ENCODE measurements at regions not wholly inside any gene's neighbourhood (a gene's known extent, or its start where the extent isn't known, plus 50 kb on each side); places are given as distances from the start of the nearest gene placed in this dataset.
A peak's percentile ranks its signal among the peaks of the same experiment; 100 is the strongest.
"Not testable (repeated sequence)": the region's sequence is repeated elsewhere in the genome, so short reads cannot be mapped to it uniquely, and the experiment has no call there.

DNA sequence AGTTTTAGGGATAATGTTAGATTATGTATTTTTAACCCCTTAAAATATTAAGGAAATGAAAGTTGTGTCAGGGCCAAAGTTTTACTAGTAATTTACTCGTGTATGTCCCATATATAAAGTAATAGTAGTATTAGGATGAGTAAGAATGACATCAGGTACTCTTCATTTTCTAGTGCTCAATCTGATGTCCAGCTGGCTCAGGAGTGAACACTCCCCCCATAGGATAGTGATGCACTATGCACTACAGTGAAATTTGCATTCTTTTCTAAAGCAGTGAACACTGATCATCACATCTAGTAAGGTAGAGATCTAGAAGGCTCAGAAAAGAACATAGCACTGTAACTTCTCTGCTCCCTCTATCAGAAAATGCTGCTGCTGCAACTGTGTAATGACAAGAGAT, 409.7 kb downstream of the GLUD2 start:
- DNase-seq: no peak

DNA sequence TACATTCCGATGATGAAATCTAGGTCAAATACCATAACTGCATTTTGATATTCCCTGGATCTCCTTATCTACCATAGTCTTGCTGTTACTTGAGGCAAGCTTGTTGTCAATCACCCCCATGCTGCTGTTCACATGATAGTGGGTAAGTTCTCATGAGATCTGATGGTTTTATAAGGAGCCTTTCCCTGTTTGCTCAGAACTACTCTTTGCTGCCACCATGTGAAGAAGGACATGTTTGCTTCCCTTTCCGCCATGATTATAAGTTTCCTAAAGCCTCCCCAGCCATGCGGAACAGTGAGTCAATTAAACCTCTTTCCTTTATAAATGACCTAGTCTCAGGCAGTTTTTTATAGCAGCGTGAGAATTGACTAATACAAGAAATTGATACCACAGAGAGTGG, 432.0 kb downstream of the GLUD2 start:
- peak; percentile 3 for DNase-seq

DNA sequence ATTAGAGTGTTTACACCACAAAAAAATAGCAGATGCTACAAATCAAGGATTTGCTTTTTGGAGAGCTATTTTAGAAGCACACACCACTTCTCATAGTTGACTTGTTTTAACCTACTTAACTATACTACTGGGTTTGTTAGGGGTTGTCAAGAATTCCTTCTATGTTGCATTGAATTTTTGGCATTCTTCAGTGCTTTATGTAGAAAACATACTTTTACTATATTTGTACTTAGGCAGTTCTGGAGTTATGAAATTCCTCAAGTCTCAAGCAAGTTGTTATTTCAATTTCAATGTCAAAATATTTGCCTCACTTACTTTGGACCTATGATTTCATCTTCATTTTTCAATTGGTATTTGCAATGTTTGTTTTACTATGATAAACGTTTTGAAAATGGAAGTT, 449.6 kb downstream of the GLUD2 start:
- DNase-seq: peak; percentile 55

DNA sequence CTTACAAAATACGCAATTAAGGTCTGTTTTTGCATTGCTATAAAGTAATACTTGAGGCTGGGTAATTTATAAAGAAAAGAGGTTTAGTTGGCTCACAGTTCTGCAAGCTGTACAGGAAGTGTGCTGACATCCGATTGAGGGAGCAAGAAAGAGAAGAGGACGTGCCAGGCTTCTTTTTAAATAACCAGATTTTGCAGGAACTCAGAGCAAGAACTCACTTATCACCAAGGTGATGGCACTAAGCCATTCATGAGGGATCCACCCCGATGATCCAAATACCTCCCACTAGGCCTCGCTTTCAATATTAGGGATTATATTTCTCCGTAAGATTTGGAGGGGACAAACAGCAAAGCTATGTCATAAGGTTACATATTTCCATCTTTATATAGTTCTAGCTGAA, 456.7 kb downstream of the GLUD2 start:
- DNase-seq: no peak

DNA sequence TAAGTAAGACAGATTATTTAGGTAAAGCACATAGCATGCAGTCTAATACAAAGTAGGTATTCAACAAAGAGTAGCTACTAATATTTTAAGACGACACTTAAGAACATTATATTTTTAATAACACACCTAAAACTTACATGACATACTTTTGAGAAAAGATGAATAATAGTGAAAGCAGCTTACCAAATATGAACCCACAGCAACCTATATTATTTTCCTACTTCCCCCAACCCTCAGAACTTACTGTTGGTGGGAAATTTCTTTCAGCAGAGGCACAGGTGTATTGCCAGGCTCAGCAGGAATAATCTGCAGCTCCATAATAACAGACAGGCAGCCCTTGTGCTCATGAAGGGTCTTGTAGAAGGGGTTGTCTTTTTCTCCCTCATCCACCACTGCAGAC, 498.9 kb downstream of the GLUD2 start:
- DNase-seq: no peak

DNA sequence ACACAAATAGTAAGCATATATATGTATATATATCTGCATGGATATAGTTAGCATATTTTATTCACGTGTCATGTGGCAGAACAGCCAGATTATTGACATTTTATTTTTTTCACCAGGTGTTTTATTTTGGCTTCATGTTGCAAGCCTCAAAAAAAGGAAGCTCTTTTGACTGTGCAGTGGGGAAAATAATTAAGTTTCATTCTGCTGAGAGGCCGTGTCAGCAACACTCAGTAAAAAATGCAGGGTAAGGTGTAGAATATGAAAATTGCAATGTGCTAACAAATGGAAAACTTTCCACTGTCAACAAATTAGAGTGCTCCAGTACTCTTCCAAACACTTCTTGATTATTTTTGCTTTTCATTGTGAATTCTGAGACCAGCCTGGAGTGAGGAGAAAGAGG, 511.5 kb downstream of the GLUD2 start:
- no peak for DNase-seq

DNA sequence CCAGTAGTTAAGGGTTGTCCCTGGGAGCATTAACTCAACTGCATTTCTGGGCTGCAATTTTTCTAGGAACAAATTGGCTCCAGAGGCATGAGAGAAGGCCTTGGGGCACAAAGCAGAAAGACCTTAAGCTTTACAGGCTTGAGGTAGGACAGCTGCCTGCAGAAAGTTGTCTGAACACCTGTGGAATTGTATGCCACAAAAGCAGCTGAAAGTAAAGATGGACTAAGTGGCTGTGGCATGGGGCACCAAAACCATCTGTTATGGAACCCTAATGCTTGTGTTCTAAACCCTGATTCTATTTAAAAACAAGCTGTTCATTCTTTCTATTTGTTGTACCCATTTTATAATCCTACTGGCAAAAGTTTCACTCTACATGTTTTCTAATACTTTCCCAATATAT, 515.2 kb downstream of the GLUD2 start:
- no peak for DNase-seq

DNA sequence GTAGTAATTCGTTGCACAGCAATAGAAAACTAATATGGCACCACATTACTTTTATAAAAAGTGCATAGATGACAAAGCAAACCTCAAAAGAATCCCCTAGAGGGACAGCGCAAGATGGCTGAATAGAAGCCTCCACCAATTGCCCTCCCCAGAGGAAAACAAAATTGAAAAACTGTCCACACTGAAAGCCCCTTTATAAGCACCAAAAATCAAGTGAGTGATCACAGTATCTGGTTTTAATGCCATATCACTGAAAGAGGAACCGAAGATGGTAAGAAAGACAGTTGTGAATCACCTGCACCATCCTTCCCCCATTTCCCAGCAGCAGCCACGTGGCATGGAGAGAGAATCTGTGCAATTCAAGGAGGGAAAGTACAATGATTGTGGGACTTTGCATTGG, 522.2 kb downstream of the GLUD2 start:
- DNase-seq: no peak

DNA sequence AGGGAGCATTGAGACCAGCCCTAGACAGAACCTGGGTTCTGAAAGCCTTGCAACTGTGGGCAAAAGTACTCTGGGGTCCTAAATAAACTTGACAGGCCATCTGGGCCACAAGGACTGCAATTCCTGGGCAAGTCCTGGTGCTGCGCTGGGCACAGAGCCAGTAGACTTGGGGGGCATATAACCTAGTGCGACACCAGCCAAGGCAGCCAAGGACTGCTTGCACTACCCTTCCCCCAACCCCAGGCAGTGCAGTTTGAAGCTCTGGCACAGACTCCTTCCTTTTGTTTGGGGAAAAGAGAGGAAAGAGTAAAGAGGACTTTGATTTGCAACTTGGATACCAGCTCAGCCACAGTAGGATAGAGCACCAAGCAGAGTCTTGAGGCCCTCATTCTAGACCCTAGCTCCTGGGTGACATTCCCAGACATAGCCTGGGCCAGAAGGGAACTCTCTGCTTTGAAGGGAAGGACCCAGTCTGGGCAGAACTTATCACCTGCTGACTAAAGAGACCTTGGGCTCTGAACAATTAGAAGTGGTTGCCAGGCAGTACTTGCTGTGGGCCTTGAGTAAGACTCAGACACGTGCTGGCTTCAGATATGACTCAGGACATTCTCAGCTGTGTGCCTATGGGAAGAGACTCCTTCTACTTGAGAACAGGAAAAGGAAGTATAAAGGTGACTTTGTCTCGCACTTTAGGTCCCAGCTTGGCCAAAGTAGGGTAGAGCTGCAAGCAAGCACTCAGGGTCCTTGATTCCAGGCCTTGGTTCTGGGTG, 522.8 kb downstream of the GLUD2 start:
- peak; percentile 5 for DNase-seq

DNA sequence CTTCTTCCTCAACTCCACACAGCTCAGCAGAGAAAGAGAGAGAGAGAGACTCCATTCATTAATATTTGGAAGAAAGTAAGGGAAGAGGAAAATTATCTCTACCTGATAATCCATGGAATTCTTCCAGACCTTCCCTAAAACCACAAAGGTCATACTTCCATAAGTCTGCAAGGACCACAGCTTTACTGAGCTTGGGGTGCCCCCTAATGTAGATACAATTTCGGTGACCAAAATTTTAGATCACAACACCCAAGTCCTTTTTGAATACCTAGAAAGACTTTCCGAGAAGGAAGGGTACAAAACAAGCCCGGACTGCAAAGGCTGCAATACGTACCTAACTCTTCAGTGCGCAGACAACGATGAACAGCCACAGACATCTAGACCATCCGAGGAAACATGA, 523.9 kb downstream of the GLUD2 start:
- no peak for DNase-seq

DNA sequence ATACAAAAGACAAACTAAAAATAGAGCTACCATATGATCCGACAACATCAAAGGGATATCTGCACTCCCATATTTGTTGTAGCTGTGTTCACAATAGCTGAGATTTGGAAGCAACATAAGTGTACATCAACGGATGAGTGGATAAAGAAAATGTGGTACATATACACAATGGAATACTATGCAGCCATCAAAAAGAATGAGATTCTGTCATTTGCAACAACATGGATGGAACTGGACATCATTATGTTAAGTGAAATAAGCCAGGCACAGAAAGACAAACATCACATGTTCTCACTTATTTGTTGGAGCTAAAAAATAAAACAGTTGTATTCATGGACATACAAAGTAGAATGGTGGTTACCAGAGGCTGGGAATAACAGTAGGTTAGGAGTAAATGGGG, 527.0 kb downstream of the GLUD2 start:
- DNase-seq: not testable (repeated sequence)

DNA sequence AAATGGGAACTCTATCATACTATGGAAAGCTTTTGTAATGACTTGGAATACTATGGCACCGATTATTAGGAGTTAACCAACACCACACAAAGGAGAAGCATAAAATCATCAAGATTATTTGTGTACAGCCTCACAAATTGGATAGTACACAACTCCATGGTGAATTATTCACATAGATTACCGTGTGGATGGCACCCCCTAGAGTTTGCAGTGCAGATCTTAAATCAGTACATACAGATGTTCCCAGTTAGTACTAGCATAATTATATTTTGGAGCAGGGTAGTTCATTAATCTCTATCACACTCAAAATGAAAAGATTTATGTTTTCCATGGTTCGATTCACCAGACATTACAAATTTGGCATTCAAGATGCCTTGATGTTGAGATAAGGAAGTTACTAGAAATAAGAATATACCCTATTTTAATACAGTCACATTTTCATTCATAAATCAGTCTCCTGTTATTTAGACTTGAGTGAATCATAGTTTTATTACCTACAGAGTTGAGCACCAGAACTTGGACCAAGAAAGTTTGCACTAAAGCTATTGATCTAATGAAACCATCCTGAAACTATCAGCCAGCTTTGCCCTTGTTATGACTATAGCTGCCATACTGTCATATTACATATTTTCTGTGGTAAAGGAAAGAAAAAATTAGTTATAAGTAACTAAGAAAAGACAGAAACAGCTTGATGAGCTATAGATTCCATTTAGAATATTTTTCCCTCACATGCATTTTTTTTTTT, 531.8 kb downstream of the GLUD2 start:
- DNase-seq: peak; percentile 27

DNA sequence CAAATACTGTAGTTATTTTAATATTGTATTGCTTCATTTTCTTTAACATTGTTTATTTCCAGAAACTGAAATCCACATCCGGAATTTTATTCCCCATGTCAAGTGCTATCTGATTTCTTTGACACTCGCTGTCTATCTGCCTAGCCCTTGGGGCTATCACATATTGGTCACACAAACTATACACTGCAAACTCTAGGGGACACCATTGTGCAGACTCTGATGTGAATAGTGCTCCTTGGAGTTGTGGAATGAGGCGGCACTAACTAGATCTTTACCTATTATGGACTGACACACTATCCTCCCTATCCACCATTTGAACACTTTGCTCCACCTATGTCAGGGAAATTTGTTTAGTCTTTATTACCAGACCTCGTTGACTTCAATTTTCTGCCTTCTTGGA, 534.5 kb downstream of the GLUD2 start:
- DNase-seq: no peak

DNA sequence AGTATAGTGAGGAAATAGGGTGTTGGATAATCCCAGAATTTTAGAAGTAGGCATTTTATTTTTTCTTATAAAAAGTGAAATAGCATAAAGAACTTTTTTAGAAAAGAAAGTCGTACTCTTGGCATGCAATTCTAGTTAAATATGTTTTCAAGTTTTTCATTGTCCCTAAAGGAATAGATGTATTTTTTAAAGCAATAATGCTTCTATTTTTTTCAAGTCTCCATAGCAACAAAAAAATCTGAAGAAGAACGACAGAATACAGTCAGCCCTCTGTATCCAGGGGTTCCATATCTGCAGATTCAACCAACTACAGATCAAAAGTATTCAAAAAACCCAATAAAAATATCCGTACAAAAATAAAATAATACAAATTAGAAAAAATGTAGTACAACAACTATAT, 538.2 kb downstream of the GLUD2 start:
- no peak for DNase-seq

DNA sequence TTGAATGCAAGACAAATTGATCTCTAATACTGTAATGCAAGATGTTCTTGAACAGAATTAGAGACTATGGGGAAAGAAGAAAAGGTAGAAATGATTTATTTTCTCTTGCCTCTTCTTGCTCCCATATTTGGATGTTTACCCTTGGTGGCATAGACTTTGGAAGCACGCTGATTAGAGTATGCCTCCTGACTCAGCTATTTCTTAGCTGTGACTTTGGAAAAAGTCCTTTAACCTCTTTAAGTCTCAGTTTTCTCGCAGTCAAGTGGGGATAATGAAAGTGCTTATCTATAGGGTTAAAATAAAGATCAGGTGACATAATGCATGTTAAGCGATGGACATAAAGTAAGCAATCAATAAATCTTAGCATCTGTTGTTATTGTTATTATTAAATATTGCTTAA, 545.5 kb downstream of the GLUD2 start:
- no peak for DNase-seq

DNA sequence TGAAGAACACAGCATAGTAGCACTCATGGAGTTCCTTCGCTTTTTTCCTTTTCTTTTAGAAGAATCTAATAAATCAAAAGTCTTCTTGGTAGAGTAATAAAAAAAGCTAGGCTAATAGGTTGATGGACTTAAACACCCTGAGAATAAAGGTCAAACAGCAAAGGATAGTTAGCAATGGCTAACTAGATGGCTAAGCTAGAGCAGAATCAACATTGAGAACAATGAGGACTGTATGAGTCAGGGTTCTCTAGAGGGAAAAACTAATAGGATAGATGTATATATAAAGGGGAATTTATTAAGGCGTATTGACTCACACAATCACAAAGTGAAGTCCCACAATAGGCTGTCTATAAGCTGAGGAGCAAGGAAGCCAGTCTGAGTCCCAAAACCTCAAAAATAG, 550.9 kb downstream of the GLUD2 start:
- DNase-seq: no peak

DNA sequence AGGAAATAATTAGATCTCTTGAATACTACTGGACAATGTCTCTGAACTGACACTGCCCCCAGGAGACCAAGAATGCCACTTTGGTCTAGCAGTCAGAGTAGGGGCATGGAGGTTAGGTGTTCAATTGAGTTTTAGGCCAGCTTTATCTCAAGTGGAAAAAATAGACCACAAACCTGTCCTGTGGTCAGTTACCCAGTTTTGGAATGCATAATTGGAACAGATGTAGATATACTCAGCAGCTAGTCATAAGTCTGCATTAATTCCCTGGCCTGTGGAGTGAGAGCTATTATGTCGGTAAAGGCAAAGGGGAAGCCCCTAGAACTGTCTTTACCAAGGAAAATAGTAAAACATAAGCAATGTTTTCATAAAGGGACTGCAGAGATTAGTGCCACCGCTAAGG, 587.7 kb downstream of the GLUD2 start:
- no peak for DNase-seq

DNA sequence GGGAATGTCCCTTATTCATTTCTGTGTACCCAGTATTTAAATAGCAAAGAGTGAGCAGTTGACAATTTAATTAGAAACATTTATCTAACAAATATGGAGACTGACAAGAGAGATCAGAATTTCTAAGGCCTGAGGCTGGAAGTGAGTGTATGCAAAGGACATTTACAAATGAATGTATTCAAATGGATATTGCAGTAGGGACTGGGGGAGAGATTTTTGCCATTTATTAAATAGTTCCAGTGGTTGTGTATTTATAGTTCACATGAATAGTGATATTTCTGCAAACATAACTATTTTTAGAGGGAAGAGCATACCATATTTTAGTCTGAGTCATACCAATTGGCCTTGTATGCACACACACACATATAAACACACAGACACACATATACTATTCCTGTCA, 592.4 kb downstream of the GLUD2 start:
- no peak for DNase-seq

DNA sequence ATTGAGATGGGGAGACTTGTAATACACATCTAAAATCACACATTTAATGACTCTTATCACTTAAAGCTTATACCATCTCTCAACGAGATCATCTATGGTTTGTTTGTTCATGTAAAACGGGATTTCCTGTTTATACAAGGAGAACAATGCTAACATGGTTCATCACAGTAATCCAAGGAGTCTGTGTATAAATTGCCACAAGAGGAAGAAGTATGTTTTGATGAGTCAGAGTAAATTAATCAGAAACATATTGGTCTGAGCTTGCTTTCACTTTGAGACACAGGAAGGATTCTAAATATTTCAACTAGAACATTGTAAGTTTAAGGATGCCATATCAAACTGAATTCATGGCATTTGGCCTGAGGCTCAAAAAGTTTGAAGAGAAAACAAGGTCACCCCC, 594.1 kb downstream of the GLUD2 start:
- DNase-seq: peak; percentile 73

DNA sequence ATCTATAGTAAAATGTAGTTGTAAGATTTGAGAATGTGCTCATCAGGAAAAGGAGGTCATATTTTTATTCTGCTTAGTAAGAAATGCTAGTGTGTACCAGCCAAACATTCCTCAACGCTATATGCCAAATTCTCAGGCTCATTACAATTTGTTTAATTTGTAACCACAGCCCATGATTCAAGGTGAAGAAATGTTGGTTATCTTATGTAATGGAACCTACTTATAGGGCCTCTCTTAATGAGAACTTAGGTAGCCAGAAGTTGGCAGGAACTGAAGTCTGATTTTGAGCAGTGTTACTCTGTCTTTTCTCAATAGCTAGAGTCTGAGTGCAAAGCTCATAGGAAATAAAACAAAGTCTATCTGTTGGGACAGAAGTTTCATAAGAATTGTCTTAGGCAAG, 595.0 kb downstream of the GLUD2 start:
- DNase-seq: peak; percentile 46

DNA sequence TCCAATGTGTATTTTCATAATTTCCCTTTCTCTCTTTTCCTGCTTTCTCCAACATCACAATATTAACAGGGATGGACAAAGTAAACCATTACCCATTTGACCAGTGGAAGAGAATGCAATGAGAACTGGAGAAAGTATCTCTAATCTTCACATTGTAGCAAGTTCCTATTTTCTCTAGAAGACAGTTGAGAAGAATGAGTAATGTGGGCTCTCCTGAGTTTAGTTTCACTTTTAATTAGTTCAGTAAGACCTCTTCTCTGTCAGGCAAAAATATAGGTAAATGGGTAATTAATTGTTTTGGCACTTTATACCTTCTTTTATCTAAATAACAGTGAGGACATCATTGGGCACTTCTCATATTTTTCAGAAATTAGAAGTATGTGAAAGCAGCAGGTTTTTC, 602.0 kb downstream of the GLUD2 start:
- DNase-seq: no peak

DNA sequence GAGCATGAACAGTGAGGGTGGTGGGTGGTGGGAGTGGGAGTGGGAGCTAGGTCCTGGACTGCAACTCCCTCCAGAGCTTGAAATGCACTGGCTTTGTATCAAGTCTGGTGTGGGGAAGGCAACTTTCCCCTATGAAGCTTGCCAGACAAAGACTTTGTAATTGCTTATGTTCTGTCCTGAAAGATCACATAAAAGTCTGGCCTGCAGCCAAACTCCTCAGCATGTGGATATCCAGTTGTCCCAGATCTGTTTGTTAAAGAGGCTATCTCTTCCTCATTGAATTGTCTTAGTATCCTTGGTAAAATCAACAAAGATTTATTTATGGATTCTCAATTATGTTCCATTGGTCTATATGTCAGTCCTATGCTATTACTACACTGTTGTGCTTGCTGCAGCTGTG, 607.9 kb downstream of the GLUD2 start:
- no peak for DNase-seq

DNA sequence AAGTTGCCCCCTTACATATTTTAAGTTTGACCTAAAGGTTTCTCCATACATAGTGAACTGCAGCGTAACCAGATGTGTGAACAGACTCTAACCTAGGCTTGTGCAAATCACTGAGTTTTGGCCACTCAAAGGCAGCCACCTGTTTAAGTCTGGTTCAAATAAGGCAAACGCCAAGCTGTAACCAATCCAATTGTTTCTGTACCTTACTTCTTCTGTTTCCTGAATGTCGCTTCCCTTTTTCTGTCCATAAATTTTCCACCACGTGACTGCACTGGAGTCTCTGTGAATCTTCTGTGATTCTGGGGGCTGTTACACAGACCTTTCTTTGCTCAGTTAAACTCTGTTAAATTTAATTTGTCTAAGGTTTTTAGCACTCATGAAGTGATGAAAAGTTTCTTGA, 618.8 kb downstream of the GLUD2 start:
- no peak for DNase-seq

DNA sequence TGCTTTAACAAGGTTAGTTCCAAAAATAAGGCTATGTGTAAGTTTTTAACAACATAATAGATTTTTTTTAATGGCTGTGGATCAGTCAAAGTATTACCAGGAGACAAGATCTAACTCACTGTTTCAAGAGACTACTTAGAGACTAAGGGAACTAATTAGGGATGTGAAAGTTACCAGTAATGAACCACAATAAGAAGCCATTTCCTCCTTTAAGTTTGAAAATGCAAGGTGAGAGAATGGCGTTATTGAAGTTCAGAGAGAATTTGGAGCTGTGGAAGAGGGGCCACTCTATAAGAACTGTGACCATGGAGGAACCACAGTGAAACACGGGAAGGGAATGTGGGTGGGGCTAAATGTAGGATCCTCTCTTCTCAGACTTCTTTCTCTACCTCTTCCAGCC, 624.2 kb downstream of the GLUD2 start:
- DNase-seq: no peak

DNA sequence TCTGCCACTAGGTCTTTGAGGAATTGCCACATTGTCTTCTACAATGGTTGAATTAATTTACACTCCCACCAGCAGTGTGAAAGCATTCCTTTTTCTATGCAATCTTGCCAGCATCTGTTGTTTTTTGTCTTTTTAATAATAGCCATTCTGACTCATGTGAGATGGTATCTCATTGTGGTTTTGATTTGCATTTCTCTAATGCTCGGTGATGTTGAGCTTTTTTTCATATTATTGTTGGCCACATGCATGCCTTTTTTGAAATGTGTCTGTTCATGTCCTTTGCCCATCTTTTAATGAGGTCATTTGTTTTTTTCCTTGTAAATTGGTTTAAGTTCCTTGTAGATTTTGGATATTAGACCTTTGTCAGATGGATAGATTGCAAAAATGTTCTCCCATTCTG, 661.8 kb downstream of the GLUD2 start:
- DNase-seq: peak; percentile 50

Measured in EL (cell line).